DND-41 (cell line): ENCODE measurements at regions not wholly inside any gene's neighbourhood (a gene's known extent, or its start where the extent isn't known, plus 50 kb on each side); places are given as distances from the start of the nearest gene placed in this dataset.

ENCODE experiments used
- ATAC-seq: fragments of 200-7000 bp; cut with Tn5 transposase; 3 replicates; pipeline ENCODE4 v1.9.1; 2021; ENCODE audit warnings: low read depth; ENCODE audit not compliant: insufficient read depth
- DNase-seq: peaks from one replicate; pipeline ENCODE4 v3.0.0-alpha.2; 2020
- H2AFZ ChIP-seq: 2 replicates; pipeline ENCODE4 v1.6.0; 2012; ENCODE audit warnings: low read depth, low read length
- H3K27ac ChIP-seq: 2 replicates; pipeline ENCODE4 v1.5.1; 2012; ENCODE audit warnings: low read length, inconsistent platforms
- H3K27me3 ChIP-seq: fragments of 200-600 bp; sonication (generic); 2 replicates; pipeline ENCODE4 v1.6.0; 2012; ENCODE audit warnings: low read length, mild to moderate bottlenecking, inconsistent platforms; ENCODE audit not compliant: insufficient read depth, poor library complexity
- H3K36me3 ChIP-seq: 2 replicates; pipeline ENCODE4 v1.5.1; 2012; ENCODE audit warnings: low read length, inconsistent platforms; ENCODE audit not compliant: insufficient read depth
- H3K4me1 ChIP-seq: 2 replicates; pipeline ENCODE4 v1.5.1; 2012; ENCODE audit warnings: mild to moderate bottlenecking, low read length; ENCODE audit not compliant: insufficient read depth
- H3K4me2 ChIP-seq: 2 replicates; pipeline ENCODE4 v1.6.0; 2012; ENCODE audit warnings: mild to moderate bottlenecking, moderate library complexity, low read length, inconsistent platforms; ENCODE audit not compliant: insufficient read depth
- H3K4me3 ChIP-seq, 2 experiments: fragments of 200-600 bp in 1 of 2; shearing (Covaris generic) in 1 of 2; 2 replicates each; pipeline ENCODE4 v1.5.1; 2012 to 2016; ENCODE audit warnings: inconsistent platforms in 2 of 2, low read length in 2 of 2, mild to moderate bottlenecking in 2 of 2, low read depth in 1 of 2, moderate library complexity in 1 of 2
- H3K79me2 ChIP-seq: 2 replicates; pipeline ENCODE4 v1.6.0; 2012; ENCODE audit warnings: low read length, inconsistent platforms; ENCODE audit not compliant: insufficient read depth
- H3K9ac ChIP-seq: 2 replicates; pipeline ENCODE4 v1.6.0; 2012; ENCODE audit warnings: low read depth, mild to moderate bottlenecking, inconsistent platforms, low read length, moderate library complexity
- H3K9me3 ChIP-seq: 2 replicates; pipeline ENCODE4 v1.5.1; 2012; ENCODE audit warnings: low read length, moderate library complexity, mild to moderate bottlenecking, inconsistent platforms; ENCODE audit not compliant: insufficient read depth, severe bottlenecking
- H4K20me1 ChIP-seq: 2 replicates; pipeline ENCODE4 v1.6.0; 2012; ENCODE audit warnings: low read length; ENCODE audit not compliant: insufficient read depth
- EZH2 ChIP-seq: IDR thresholded peaks from 3 replicates; pipeline ENCODE4 v1.6.1; 2012; ENCODE audit warnings: borderline replicate concordance, low read depth, mild to moderate bottlenecking, moderate library complexity, low read length, inconsistent platforms; ENCODE audit not compliant: severe bottlenecking
- TF ChIP-seq, protein P1 (sequence below): IDR thresholded peaks from 2 replicates; pipeline ENCODE4 v1.5.1; 2012; ENCODE audit warnings: borderline replicate concordance, low read length, moderate library complexity, mild to moderate bottlenecking; ENCODE audit not compliant: poor library complexity, severe bottlenecking; ENCODE audit errors: extremely low read depth

DNA sequence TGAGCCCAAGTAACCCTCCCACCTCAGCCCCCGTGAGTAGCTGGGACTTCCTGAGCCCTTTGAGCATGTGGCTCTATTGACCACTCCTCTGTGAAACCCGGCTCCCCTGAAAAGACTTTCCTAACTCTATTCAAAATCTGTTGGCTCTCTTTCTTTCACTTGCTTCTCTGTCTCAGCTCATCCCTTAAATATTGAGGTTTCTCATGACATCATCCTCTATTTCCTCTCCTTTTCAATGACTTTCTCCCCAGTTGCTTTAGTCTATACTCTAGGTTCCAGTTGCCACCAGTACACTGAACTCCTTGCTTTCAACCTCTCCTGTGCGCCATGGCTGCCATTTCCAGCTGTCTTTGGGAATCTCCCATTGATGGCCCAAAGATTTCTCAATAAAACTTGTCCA lies 79.8 kb upstream of the STK17B start:
- peak; percentile 29; the same call in 1 of the 3 replicates for ATAC-seq
- no peaks in the 10 kb centered on the region for H3K9me3 ChIP-seq
- no peaks in the 10 kb centered on the region for H3K27me3 ChIP-seq
- H3K4me2 ChIP-seq, result no peak overlapping the region
- no peaks in the 10 kb centered on the region for H4K20me1 ChIP-seq
- H3K4me1 ChIP-seq, result peaks cover 42% of the 10 kb centered on the region
- H3K36me3 ChIP-seq, result no peaks in the 10 kb centered on the region
- TF ChIP-seq EZH2, result no peak
- TF ChIP-seq, protein P1, sequence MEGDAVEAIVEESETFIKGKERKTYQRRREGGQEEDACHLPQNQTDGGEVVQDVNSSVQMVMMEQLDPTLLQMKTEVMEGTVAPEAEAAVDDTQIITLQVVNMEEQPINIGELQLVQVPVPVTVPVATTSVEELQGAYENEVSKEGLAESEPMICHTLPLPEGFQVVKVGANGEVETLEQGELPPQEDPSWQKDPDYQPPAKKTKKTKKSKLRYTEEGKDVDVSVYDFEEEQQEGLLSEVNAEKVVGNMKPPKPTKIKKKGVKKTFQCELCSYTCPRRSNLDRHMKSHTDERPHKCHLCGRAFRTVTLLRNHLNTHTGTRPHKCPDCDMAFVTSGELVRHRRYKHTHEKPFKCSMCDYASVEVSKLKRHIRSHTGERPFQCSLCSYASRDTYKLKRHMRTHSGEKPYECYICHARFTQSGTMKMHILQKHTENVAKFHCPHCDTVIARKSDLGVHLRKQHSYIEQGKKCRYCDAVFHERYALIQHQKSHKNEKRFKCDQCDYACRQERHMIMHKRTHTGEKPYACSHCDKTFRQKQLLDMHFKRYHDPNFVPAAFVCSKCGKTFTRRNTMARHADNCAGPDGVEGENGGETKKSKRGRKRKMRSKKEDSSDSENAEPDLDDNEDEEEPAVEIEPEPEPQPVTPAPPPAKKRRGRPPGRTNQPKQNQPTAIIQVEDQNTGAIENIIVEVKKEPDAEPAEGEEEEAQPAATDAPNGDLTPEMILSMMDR, result no peak
- no peak overlapping the region for H2AFZ ChIP-seq
- 0 out of 2 replicates have a peak overlapping the region, but pooled peaks have one; percentile 1 for H3K27ac ChIP-seq
- H3K9ac ChIP-seq, result no peak overlapping the region
- no peak for DNase-seq
- no peak overlapping the region for H3K4me3 ChIP-seq
- no peaks in the 10 kb centered on the region for H3K79me2 ChIP-seq

DNA sequence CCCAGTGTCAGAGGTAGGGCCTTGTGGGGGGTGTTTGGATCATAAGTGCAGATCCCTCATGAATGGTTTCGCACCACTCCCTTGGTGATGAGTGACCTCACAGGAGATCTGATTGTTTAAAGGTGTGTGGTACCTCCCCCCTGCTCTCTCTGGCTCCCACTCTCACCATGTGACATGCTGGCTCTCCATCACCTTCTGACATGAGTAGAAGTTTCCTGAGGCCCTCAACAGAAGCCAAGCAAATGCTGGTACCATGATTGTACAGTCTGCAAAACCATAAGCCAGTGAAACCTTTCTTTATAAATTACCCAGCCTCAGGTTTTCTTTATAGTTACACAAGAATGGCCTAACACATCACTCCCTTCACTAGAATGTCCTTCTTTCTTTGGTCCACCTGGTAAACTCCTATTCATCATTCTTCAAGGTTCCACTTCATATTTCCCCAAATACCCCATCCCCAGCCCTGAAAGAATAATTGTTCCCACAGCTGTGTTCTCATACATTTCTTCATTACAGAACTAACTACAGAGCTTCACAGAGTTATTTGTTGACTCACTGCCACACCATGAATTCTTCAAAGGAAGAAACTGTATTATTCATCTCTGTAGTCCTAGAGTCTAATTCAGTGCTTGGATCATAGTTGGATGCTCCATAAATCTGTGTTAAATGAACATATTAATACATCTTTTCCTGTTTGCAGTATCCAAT lies 81.2 kb upstream of the STK17B start:
- no peak overlapping the region for H3K4me3 ChIP-seq

DNA sequence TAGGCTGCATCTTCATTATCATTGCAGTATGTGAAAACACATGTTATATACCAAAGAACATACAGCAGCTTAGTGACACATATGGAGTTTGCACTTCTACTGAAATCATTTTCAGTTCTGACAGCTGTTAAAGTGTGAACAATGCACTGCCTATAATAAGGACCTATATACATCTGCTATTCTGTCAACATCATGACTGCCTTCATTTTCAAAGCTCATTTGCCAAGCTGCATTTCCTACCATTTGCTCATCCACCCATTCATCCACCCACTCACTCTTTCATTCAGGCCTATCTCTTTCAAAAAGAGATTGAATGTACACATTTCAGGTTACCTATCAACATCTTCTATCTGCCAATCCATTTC lies 81.7 kb upstream of the STK17B start:
- Histone ChIP-seq H3K27ac (0 out of 2 replicates have a peak overlapping the region, but pooled peaks have one; percentile 4), H4K20me1 (no peaks in the 10 kb centered on the region), H3K9me3 (no peaks in the 10 kb centered on the region), H3K79me2 (no peaks in the 10 kb centered on the region), H3K4me2 (no peak overlapping the region), H2AFZ (no peak overlapping the region), H3K4me3 (no peak overlapping the region), H3K36me3 (no peaks in the 10 kb centered on the region), H3K4me1 (peaks cover 32% of the 10 kb centered on the region), H3K27me3 (no peaks in the 10 kb centered on the region), H3K9ac (no peak overlapping the region)
- TF ChIP-seq, protein P1, result no peak
- TF ChIP-seq EZH2, result no peak
- DNase-seq (no peak), ATAC-seq (no peak)

More for the DNA sequence above, 81.2 kb upstream of the STK17B start:
- Histone ChIP-seq H3K27me3 (no peaks in the 10 kb centered on the region), H3K4me2 (no peak overlapping the region), H3K9me3 (no peaks in the 10 kb centered on the region), H3K27ac (peak overlapping the region; percentile 13; the same call in 1 of the 2 replicates), H3K79me2 (no peaks in the 10 kb centered on the region), H3K36me3 (no peaks in the 10 kb centered on the region), H3K4me1 (peaks cover 37% of the 10 kb centered on the region), H4K20me1 (no peaks in the 10 kb centered on the region), H3K9ac (no peak overlapping the region), H2AFZ (no peak overlapping the region)
- no peak for TF ChIP-seq EZH2
- TF ChIP-seq, protein P1, result no peak
- ATAC-seq, result no peak
- DNase-seq, result no peak

DNA sequence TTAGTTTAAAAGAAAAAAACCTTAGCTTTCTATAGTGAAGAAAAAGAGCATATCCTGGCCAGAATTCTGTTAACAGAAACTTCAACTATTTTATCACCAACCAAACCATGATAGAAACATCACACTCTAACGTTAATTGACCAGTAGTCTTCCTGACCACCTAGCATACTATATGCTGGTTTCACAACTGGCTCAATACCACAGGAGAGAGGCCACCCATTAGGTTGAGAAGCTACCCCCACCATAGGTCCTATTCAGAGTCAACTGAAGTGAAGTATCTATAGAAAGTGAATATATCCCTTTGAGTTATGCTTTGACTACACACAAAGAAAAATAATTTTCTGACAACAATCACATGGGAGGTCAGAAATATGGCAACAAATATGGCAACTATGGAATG lies 85.2 kb upstream of the STK17B start:
- no peak for TF ChIP-seq EZH2
- TF ChIP-seq, protein P1, result no peak
- peaks cover 32% of the 10 kb centered on the region for H3K4me1 ChIP-seq

More for the DNA sequence above, 85.2 kb upstream of the STK17B start:
- Histone ChIP-seq H3K27ac (no peak overlapping the region), H3K4me2 (no peak overlapping the region), H3K36me3 (no peaks in the 10 kb centered on the region), H3K79me2 (peaks cover 24% of the 10 kb centered on the region), H3K4me3 (no peak overlapping the region), H3K27me3 (no peaks in the 10 kb centered on the region), H2AFZ (no peak overlapping the region), H3K9ac (no peak overlapping the region), H3K9me3 (no peaks in the 10 kb centered on the region), H4K20me1 (no peaks in the 10 kb centered on the region)
- DNase-seq (no peak), ATAC-seq (no peak)
